Nephron (organoid): ENCODE measurements at regions not wholly inside any gene's neighbourhood (a gene's known extent, or its start where the extent isn't known, plus 50 kb on each side); places are given as distances from the start of the nearest gene placed in this dataset.

Source experiments
- H3K27ac Mint-ChIP-seq, 3 experiments: 2 replicates each; pipeline ENCODE4 v1.8.0; 2020; ENCODE audit warnings: mixed read lengths in 3 of 3, mild to moderate bottlenecking in 2 of 3, moderate library complexity in 1 of 3
- H3K27me3 Mint-ChIP-seq: 2 replicates; pipeline ENCODE4 v1.8.0; 2021; ENCODE audit warnings: low read depth, mild to moderate bottlenecking, moderate library complexity, mixed read lengths
- H3K36me3 Mint-ChIP-seq: 2 replicates; pipeline ENCODE4 v1.8.0; 2020; ENCODE audit warnings: low read depth, mixed read lengths
- H3K4me1 Mint-ChIP-seq: 2 replicates; pipeline ENCODE4 v1.8.0; 2020; ENCODE audit warnings: mixed read lengths
- H3K4me3 Mint-ChIP-seq, 3 experiments: 2 replicates each; pipeline ENCODE4 v1.8.0; 2020; ENCODE audit warnings: mild to moderate bottlenecking in 3 of 3, mixed read lengths in 3 of 3, moderate library complexity in 2 of 3
- H3K9me3 Mint-ChIP-seq: 2 replicates; pipeline ENCODE4 v1.8.0; 2020; ENCODE audit warnings: mixed read lengths
- TF ChIP-seq, protein P1 (sequence below), 3 experiments: fragments of 200-600 bp; sonication (generic); IDR thresholded peaks; one replicate each; pipeline ENCODE4 v1.5.0; 2021; ENCODE audit warnings: antibody characterized with exemption in 3 of 3; ENCODE audit not compliant: unreplicated experiment in 3 of 3

DNA sequence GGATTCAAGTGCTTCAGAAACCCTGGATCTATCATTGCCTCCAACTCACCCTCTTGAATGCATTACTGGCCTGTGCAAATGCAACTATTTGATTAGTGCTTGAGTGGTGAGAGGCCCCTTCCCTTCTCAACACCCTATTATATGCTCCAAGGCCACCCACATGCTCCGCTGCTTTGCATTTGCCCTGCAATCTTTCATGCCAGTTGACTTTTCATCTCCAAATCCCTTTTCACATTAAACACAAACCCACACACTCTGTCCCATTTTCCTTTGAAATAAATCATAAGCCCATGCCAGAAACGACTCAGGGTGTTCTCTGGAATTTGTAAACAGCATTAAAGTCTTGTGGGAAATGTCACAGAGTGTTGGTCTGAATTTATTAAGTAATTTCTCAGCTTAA is 78.9 kb upstream of the CTTNBP2NL start:
- H3K4me1 Mint-ChIP-seq, result peaks cover 17% of the 10 kb centered on the region
- H3K36me3 Mint-ChIP-seq, result no peaks in the 10 kb centered on the region
- no peak overlapping the region for H3K4me3 Mint-ChIP-seq
- H3K27me3 Mint-ChIP-seq, result peaks cover 13% of the 10 kb centered on the region
- peak overlapping the region in 2 of 3 experiments; percentile 7 to 56 for H3K27ac Mint-ChIP-seq
- H3K9me3 Mint-ChIP-seq, result no peaks in the 10 kb centered on the region
- TF ChIP-seq, protein P1, sequence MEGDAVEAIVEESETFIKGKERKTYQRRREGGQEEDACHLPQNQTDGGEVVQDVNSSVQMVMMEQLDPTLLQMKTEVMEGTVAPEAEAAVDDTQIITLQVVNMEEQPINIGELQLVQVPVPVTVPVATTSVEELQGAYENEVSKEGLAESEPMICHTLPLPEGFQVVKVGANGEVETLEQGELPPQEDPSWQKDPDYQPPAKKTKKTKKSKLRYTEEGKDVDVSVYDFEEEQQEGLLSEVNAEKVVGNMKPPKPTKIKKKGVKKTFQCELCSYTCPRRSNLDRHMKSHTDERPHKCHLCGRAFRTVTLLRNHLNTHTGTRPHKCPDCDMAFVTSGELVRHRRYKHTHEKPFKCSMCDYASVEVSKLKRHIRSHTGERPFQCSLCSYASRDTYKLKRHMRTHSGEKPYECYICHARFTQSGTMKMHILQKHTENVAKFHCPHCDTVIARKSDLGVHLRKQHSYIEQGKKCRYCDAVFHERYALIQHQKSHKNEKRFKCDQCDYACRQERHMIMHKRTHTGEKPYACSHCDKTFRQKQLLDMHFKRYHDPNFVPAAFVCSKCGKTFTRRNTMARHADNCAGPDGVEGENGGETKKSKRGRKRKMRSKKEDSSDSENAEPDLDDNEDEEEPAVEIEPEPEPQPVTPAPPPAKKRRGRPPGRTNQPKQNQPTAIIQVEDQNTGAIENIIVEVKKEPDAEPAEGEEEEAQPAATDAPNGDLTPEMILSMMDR (IDR thresholded peaks at IDR 0.05; ENCODE audit: unreplicated experiment in 3 of 3), result no peak

DNA sequence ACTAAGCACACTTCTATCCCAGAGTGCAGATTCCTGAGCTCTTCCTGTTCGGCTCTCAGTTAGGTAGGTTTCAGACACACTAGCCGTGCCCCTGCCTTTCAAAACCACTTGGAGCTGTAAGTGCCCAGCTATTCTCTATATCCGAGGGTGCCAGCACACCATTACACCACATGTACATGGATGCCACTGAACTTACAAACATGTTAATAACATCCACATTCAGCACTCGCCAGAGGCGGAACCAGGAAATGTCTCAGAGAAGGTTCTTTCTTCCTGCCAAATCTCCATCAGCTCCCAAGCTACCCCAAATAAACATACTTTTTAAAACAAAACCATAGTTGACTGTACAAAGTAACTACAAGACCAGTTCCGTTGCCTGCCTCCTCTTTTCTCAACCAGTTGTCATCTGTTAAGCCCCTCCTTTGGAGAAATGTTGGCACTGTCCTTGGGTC is 78.4 kb upstream of the CTTNBP2NL start:
- Mint-ChIP-seq H3K9me3 (no peaks in the 10 kb centered on the region), H3K27ac (peak overlapping the region; percentile 6 to 56 (median 9)), H3K27me3 (peaks cover 13% of the 10 kb centered on the region), H3K4me1 (peaks cover 17% of the 10 kb centered on the region), H3K4me3 (no peak overlapping the region), H3K36me3 (no peaks in the 10 kb centered on the region)
- TF ChIP-seq, protein P1 (IDR thresholded peaks at IDR 0.05; ENCODE audit: unreplicated experiment in 3 of 3), result no peak

DNA sequence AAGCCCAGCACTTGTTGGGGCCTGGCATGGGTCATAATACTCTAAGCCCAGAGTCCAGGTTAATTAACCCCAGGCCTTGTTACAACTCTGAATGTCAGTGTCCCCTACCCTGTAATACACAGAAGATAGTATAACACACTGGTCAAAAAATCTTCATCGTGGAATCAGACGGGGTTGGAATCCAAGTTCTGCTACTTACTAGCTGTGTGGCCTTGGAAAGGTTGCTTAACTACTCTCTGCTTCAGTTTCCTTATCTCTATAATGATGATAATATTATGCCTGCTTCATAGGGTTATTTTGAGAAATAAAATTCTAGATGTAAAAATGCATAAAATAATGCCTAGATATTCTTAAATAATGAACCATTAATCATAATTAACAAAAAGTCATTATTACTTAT is 77.8 kb upstream of the CTTNBP2NL start:
- Mint-ChIP-seq H3K4me3 (no peak overlapping the region), H3K27me3 (peaks cover 17% of the 10 kb centered on the region), H3K36me3 (no peaks in the 10 kb centered on the region), H3K9me3 (no peaks in the 10 kb centered on the region), H3K4me1 (peaks cover 23% of the 10 kb centered on the region), H3K27ac (peak overlapping the region in 1 of 3 experiments; percentile 56)
- TF ChIP-seq, protein P1 (IDR thresholded peaks at IDR 0.05; ENCODE audit: unreplicated experiment in 3 of 3), result no peak

DNA sequence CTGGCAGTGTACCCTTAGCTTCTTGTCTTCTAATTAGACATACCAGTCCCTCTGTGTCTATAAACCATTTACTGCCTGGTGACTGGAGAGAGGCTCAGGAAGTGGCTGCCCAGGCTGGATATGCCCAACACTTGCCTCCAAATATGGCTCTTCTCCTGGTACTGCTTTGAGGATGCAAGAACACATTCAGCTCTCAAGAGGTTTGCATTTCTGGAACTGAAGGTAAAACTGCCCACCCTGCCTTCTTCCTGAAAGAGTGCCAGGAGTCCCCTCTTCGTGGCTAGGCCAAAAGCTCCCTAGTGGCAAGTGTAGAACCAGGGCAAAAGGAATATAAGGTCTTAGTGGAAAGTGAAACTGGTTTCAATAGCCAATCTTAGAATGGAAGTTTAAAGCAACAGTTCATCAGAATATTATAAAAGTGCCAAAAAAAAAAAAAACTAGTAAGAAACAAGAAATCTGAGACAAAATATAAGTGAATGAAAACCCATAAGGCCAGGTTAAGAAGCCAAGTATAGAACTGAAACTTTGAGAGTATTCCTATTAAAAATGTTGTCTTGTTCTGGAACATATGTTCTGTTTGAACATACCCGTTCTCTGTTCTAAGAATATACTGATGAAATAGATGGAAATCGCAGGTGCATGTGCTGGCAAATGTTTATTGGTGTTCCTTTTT is 77.2 kb upstream of the CTTNBP2NL start:
- Mint-ChIP-seq H3K27me3 (peaks cover 12% of the 10 kb centered on the region), H3K9me3 (no peaks in the 10 kb centered on the region), H3K4me1 (peaks cover 24% of the 10 kb centered on the region), H3K36me3 (no peaks in the 10 kb centered on the region), H3K27ac (no peak overlapping the region), H3K4me3 (no peak overlapping the region)
- TF ChIP-seq, protein P1 (IDR thresholded peaks at IDR 0.05; ENCODE audit: unreplicated experiment in 3 of 3), result no peak

DNA sequence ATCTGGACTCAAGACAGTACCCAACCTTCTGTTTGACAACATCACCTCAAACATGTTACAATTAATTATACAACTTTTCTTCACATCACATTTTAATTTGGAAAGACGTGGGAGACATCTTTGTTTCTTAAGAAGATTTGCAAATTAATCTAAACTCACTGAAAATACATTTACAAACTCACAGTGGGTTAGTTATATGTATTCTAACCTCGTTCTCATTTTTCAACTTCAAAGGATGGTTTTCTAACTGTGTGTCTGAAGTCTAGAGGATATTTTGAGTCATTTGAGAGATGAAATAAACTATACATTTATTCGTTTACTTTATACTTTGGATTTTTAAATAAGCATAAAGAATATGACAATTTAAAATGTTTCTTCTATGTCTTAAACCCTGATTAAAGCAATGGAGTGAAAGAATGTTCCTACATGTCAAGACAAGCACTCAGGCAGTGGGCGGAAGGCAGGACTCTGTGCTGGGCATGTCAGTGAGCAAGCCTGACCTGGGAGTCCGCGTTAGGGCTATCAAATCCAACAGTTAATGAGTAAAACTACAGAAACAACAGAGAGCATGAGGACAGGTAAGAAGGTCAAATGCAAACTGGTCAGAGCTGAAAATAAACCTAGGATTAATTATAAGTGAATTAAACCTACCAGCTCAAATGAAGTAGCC is 76.5 kb upstream of the CTTNBP2NL start:
- TF ChIP-seq, protein P1 (IDR thresholded peaks at IDR 0.05; ENCODE audit: unreplicated experiment in 3 of 3), result no peak
- H3K36me3 Mint-ChIP-seq, result no peaks in the 10 kb centered on the region
- H3K9me3 Mint-ChIP-seq, result no peaks in the 10 kb centered on the region
- no peak overlapping the region for H3K4me3 Mint-ChIP-seq
- H3K27me3 Mint-ChIP-seq, result peaks cover 17% of the 10 kb centered on the region
- peaks cover 24% of the 10 kb centered on the region for H3K4me1 Mint-ChIP-seq
- H3K27ac Mint-ChIP-seq, result no peak overlapping the region
